GM18517 (cell line): ENCODE measurements at regions not wholly inside any gene's neighbourhood (a gene's known extent, or its start where the extent isn't known, plus 50 kb on each side); places are given as distances from the start of the nearest gene placed in this dataset.

Experiments
- ATAC-seq: cut with Tn5 transposase; IDR thresholded peaks from one replicate; pipeline ENCODE4 v1.9.1; 2021; ENCODE audit warnings: mild to moderate bottlenecking, moderate library complexity; ENCODE audit not compliant: unreplicated experiment

- ATAC-seq = no peak
Observed at GRCh38 chr7:106166651-106167342, 54.7 kb upstream of the SYPL1 start.

- ATAC-seq = no peak
Observed at GRCh38 chr7:106165337-106165736, 53.2 kb upstream of the SYPL1 start.

GRCh38 chr7:106163257-106163656 lies 51.1 kb upstream of the SYPL1 start:
- ATAC-seq = no peak
